Liver (tissue), 3 donors: ENCODE measurements at regions not wholly inside any gene's neighbourhood (a gene's known extent, or its start where the extent isn't known, plus 50 kb on each side); places are given as distances from the start of the nearest gene placed in this dataset.

ENCODE experiments used
- CTCF ChIP-seq: fragments of 150-350 bp; IDR thresholded peaks from 2 replicates; pipeline ENCODE4 v1.5.1; 2017; ENCODE audit warnings: improper control_type of control experiment, low read depth, low read length; ENCODE audit not compliant: missing input control
- EGR1 ChIP-seq, 2 donors: IDR thresholded peaks; 2 replicates each; pipeline ENCODE4 v1.6.1; 2016 to 2018; ENCODE audit warnings: antibody characterized with exemption in 2 of 2, low read depth in 2 of 2
- FOXA1 ChIP-seq: IDR thresholded peaks from 2 replicates; pipeline ENCODE4 v1.6.1; 2016; ENCODE audit warnings: antibody characterized with exemption
- GABPA ChIP-seq, 2 donors: IDR thresholded peaks in 1 of 2; conservative IDR thresholded peaks in 1 of 2; 2 replicates each; pipeline ENCODE4 v1.6.1; 2016; ENCODE audit warnings: antibody characterized with exemption in 2 of 2, mild to moderate bottlenecking in 1 of 2, moderate library complexity in 1 of 2
- MAX ChIP-seq: IDR thresholded peaks from 2 replicates; pipeline ENCODE4 v1.6.1; 2016; ENCODE audit warnings: antibody characterized with exemption
- RAD21 ChIP-seq, 2 donors: IDR thresholded peaks; 2 replicates each; pipeline ENCODE4 v1.6.1; 2016; ENCODE audit warnings: antibody characterized with exemption in 2 of 2, mild to moderate bottlenecking in 2 of 2
- SP1 ChIP-seq: IDR thresholded peaks from 2 replicates; pipeline ENCODE4 v1.6.1; 2018; ENCODE audit warnings: antibody characterized with exemption, mild to moderate bottlenecking
- TAF1 ChIP-seq: conservative IDR thresholded peaks from 2 replicates; pipeline ENCODE4 v1.6.1; 2016; ENCODE audit warnings: antibody characterized with exemption, mild to moderate bottlenecking
- ZBTB33 ChIP-seq: IDR thresholded peaks from 2 replicates; pipeline ENCODE4 v1.6.1; 2016; ENCODE audit warnings: antibody characterized with exemption
- donor health status: healthy.
- donor health status: healthy.

- no peak for TF ChIP-seq CTCF
- no peak for TF ChIP-seq EGR1 (IDR thresholded peaks at IDR 0.05; ENCODE audit: low read depth in 2 of 2)
- TF ChIP-seq RAD21 (IDR thresholded peaks at IDR 0.05), result no peak
- no peak for TF ChIP-seq TAF1
- TF ChIP-seq MAX, result no peak
- TF ChIP-seq FOXA1, result no peak
- TF ChIP-seq GABPA (IDR thresholded peaks at IDR 0.05 in 1 of 2, conservative IDR thresholded peaks at IDR 0.05 in 1 of 2), result no peak
- TF ChIP-seq ZBTB33, result no peak
- no peak for TF ChIP-seq SP1
These were observed 958.8 kb downstream of the PCDH18 start for GRCh38 chr4:136573460-136573859.
